Raji (cell line): ENCODE measurements at regions not wholly inside any gene's neighbourhood (a gene's known extent, or its start where the extent isn't known, plus 50 kb on each side); places are given as distances from the start of the nearest gene placed in this dataset.
A peak's percentile ranks its signal among the peaks of the same experiment; 100 is the strongest.

Experiments
- POLR2A ChIP-seq: IDR thresholded peaks from 2 replicates; pipeline ENCODE4 v1.6.1; 2011; ENCODE audit warnings: low read depth, low read length, control low read depth; ENCODE audit not compliant: insufficient read depth

DNA sequence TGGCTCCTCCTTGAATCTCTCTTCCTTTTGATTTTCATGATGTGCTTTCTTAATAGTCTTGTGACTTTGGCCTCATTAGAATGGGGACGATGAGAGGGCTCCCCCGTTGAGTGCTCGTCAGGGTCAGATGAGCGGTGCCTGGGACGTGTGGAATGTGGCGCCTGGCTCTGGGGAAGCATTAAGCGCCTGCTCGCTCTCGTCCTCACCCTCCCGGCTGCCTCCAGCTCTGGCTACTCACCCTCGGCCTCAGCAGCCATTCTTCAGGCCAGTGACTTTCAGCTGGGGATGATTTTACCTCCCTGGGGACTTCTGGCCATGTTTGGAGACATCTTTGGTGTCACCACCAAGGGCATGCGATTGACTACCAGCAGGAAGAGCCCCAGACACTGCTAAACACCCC is 69.7 kb downstream of the RPS6KA4 start:
- TF ChIP-seq POLR2A = no peak

- TF ChIP-seq POLR2A = no peak
These were observed 71.0 kb downstream of the RPS6KA4 start for GRCh38 chr11:64429970-64430369.

- no peak for TF ChIP-seq POLR2A
These were observed 71.7 kb downstream of the RPS6KA4 start for GRCh38 chr11:64430645-64431044.

GRCh38 chr11:64436000-64436399 is 77.0 kb downstream of the RPS6KA4 start:
- no peak for TF ChIP-seq POLR2A

DNA sequence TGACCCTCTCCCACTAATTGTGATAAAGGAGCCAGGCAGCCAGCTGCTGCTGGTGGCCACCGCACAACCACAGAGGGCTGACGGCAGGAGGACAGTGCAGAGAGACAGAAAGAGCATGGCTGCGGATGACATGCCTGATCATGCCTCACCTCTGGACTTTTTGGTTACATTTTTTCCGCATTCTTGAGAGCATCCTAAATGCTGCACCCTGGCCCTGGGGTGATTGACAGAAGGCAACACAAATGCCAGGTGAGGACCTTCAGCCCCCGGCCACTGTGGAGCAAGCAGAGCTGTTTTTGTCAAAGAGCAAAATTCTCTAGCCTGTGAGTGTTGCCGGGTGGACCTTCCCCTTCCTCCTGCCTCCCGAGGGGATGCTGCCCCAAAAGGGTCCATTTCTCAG is 78.5 kb downstream of the RPS6KA4 start:
- no peak for TF ChIP-seq POLR2A

DNA sequence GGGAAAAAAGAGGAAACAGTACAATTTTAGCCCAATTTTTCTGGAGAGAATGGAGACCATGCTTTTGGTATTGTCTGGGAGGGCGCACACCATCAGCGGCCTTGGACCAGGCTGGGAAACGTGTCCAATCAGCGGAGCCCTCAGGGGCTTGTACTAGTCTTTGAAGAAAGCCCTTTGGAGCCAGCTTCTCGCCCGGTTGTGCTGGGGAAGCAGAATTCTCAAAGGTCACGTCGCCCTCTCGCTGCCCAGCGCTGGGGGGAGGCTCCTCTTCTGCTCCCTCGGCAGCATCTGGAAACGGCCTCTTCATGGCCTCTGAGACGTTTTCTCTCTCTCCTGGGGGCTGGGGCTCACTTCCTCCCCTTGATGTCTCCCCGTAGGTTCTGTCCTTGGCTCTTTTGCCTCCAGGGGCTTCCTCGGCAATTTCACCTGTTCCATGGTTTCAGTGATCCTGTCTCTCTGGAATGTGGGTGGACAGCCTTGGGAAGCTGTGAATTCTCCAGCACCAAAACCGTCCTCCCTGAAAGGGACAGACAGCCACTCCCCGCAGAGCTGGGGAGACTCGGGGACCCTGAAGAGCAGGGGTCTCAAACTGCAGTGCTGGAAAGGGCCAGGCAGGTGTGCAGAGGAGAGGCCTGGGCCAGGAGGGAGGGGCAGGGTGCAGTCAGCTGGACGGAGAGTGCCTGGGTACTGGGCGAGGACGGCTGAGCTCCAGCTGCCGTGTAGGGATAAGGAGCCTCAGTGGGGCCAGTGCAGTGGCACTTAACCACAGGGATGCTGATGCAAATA is 80.2 kb downstream of the RPS6KA4 start:
- TF ChIP-seq POLR2A = no peak

GRCh38 chr11:64441127-64441526 is 82.2 kb downstream of the RPS6KA4 start:
- TF ChIP-seq POLR2A = no peak

- TF ChIP-seq POLR2A = no peak
These were observed 84.0 kb downstream of the RPS6KA4 start for GRCh38 chr11:64443001-64443400.

DNA sequence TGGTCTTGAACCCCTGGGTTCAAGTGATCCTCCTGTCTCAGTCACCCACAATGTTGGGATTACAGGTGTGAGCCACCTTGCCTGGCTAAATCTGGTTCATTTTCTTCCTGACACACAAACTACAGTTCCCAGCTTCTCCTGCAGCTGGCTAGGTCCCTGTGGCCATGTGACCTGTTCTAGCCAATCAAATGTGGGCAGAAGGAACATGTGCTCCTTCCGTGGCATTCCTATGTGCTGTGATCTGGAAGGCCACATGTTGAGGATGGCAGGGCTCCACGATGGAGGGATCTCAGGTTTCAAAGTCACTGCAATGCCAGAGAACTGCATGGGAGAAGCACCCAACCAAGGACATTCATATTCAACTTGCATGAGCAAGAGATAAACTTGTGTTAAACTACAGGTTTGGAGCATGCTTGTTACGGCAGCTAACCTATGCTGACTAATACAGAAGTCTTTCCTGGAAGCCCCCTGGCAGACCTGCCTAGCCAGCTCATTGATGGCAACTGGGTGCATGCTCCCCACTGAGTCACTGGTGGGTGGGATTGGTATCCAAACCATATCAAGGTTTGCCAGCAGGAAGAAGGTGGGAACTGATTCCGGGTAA is 86.0 kb downstream of the RPS6KA4 start:
- TF ChIP-seq POLR2A = no peak

DNA sequence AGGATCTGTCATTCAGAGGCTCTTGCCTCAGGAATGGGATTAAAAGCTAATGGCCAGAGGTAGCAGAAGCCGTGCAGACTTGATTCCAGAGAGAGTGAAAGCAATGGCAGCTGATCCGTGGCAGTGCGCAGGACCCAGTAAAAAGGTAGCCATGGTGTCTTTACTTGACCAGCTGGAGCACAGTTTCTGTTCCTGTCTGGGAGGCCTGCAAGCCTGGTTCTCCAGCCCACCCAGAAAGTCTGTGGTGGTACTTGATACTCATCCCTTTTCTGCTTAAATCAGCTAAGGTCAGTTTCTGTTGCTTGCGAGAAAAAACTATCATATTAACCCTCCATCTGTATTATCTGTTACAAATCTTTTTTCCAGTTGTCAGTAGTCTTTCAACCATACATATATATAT is 86.7 kb downstream of the RPS6KA4 start:
- TF ChIP-seq POLR2A = no peak

- TF ChIP-seq POLR2A = peak; percentile 36; the same call in 1 of the 2 replicates
These were observed 89.1 kb downstream of the RPS6KA4 start for GRCh38 chr11:64447831-64448598.

- no peak for TF ChIP-seq POLR2A
These were observed 89.8 kb downstream of the RPS6KA4 start for GRCh38 chr11:64448599-64449380.

DNA sequence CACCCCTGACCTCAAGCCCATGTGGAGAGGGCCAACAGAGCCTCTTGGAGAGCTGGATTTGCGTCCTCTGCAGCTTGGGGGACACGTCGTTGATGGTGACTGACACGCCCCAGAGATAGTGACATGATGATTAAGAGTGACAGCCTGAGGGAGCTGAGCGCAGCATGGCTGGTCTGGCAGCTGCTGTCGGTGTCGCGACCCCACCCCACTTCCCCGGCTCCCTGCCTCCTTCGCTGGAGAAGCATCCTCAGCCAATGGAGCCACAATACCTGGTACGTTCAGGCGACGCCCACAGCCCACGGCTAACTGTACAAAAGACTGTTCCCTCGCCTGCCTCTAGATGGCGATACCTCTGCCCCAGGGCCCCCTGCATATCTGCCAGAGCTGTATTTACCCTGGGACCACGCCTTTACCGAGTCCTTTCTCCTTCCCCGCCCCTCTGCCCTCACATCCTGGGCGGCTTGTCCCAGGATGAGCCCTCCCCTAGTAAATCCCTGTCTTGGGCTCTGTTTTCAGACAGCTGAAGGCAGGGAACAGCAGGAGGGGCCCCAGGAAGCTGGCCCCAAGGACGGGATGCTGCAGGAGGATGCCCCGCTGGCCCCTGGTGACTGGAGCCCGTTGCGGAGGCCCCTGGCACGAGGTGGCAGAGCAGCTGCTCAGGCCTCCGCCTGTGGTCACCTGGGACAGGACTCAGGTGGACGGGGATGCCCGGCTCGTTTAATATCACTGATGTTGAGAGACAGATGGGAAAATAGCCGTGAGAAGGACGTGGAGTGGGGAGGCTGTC is 90.6 kb downstream of the RPS6KA4 start:
- TF ChIP-seq POLR2A = no peak

DNA sequence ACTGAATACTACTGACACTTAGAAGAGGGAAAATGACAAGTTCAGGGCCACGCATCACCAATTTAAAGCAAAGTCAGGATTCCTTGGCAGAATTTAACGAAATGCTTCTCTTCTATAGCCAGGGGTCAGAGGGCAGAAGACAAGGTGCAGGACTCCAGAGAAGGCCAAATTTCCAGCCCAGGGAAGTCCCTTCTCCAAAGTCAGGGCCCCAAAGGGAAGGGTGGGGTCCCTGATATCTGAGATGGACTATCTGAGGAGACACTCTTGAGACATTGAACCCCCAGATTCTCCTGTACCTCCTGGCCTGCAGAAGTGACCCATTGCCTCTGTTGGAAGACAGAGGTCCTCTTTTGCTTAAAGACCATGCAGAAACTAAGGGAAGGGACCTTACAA is 91.2 kb downstream of the RPS6KA4 start:
- no peak for TF ChIP-seq POLR2A
